ENCODE measurements at regions not wholly inside any gene's neighbourhood (a gene's known extent, or its start where the extent isn't known, plus 50 kb on each side); places are given as distances from the start of the nearest gene placed in this dataset.

DNA sequence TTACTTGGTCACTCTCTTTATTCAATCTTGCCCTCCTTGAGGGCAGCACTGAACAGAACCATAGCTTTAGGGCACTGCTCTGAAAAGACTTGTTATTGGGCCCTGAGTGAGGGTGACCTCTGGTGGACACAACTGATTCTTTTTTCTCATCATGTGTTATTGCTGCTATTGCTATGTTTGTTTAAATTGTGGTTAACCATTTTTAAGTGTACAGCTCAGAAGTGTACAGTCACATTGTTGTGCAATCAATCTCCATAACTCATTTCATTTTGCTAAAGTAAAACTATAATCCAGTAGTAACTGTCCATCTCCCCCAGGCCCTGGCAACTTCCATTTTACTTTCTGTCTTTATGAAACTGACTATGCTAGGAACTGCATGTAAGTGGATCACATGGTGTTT lies 351.1 kb upstream of the RIOK2 start:
- ChIA-PET CTCF (interaction anchor here (0.6 to 1.5 kb wide), 14 partner anchors 11 to 1237 kb away, joined by 3 to 19 read pairs (median 3); no protein-coding TSS in a partner anchor), POLR2A (no interaction called here)
- Mint-ChIP-seq H3K9me3 (ENCODE audit: insufficient read depth) (no peaks in the 10 kb centered on the region), H3K27ac (no peak overlapping the region), H3K4me3 (no peak overlapping the region), H3K27me3 (ENCODE audit: low read depth) (no peaks in the 10 kb centered on the region), H3K36me3 (ENCODE audit: low read depth) (no peaks in the 10 kb centered on the region), H3K4me1 (ENCODE audit: low read depth) (peaks cover 2% of the 10 kb centered on the region)
- DNase-seq, result peak; percentile 25
- ATAC-seq, result no peak

DNA sequence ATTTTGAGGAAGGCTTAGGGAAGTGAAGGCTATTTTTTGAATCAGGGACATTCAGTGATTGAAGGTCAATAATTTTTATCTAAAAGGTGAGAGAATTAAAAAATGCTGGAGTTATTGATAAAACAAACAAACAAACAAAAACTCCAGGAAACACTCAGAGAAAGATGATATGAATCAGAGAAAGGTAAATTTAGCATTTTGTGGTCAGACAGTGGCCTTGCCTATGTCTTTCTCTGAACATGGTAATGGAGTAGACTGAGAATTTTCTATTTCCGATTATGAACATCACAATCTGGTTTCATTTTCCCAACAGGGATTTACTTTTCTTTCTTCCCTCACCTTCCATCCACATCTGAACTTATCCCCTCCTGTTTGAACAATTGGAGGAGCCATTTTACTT lies 353.6 kb upstream of the RIOK2 start:
- Mint-ChIP-seq H3K4me1 (ENCODE audit: low read depth) (no peaks in the 10 kb centered on the region), H3K27me3 (ENCODE audit: low read depth) (no peaks in the 10 kb centered on the region), H3K4me3 (no peak overlapping the region), H3K9me3 (ENCODE audit: insufficient read depth) (no peaks in the 10 kb centered on the region), H3K27ac (no peak overlapping the region), H3K36me3 (ENCODE audit: low read depth) (no peaks in the 10 kb centered on the region)
- DNase-seq (no peak), ATAC-seq (no peak)
- ChIA-PET CTCF (no interaction called here), POLR2A (no interaction called here)

DNA sequence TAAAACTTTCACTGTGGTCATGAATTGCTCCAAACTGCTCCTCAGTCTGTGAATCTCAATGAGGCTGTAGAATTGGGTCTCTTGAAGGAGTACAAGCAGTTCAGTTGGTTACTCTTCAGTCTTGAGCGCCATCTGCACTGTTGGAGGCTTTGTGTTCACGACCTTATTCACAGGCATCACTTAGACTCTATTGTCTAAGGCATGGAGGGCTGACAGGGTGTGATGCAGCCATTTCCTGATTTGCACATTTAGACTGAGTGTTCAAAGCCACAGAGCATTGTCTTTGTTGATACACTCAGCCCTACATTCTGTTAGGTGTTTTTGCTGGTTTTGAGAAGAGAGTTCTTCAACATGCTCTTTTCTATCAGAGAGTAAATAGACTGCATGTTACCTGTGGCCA lies 355.9 kb upstream of the RIOK2 start:
- no peak for DNase-seq
- ATAC-seq, result no peak
- CTCF ChIA-PET, result no interaction called here
- H3K4me1 Mint-ChIP-seq (ENCODE audit: low read depth), result no peaks in the 10 kb centered on the region
- no peaks in the 10 kb centered on the region for H3K27me3 Mint-ChIP-seq (ENCODE audit: low read depth)
- POLR2A ChIA-PET, result no interaction called here
- H3K27ac Mint-ChIP-seq, result no peak overlapping the region
- H3K4me3 Mint-ChIP-seq, result no peak overlapping the region
- no peaks in the 10 kb centered on the region for H3K36me3 Mint-ChIP-seq (ENCODE audit: low read depth)
- no peaks in the 10 kb centered on the region for H3K9me3 Mint-ChIP-seq (ENCODE audit: insufficient read depth)

DNA sequence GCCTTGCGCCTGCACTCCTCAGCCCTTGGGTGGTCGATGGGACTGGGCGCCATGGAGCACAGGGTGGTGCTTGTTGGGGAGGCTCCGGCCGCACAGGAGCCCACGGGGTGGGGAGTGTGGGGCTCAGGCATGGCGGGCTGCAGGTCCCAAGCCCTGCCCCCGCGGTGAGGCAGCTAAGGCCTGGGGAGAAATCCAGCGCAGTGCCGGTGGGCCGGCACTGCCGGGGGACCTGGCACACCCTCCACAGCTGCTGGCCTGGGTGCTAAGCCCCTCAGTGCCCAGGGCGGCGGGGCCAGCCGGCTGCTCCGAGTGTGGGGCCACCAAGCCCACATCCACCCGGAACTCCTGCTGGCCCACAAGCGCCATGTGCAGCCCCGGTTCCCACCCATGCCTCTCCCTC lies 358.8 kb upstream of the RIOK2 start:
- Mint-ChIP-seq H3K27ac (no peak overlapping the region), H3K4me1 (ENCODE audit: low read depth) (no peaks in the 10 kb centered on the region), H3K36me3 (ENCODE audit: low read depth) (no peaks in the 10 kb centered on the region), H3K4me3 (no peak overlapping the region), H3K27me3 (ENCODE audit: low read depth) (no peaks in the 10 kb centered on the region), H3K9me3 (ENCODE audit: insufficient read depth) (no peaks in the 10 kb centered on the region)
- no peak for DNase-seq
- ChIA-PET CTCF (no interaction called here), POLR2A (no interaction called here)
- no peak for ATAC-seq

DNA sequence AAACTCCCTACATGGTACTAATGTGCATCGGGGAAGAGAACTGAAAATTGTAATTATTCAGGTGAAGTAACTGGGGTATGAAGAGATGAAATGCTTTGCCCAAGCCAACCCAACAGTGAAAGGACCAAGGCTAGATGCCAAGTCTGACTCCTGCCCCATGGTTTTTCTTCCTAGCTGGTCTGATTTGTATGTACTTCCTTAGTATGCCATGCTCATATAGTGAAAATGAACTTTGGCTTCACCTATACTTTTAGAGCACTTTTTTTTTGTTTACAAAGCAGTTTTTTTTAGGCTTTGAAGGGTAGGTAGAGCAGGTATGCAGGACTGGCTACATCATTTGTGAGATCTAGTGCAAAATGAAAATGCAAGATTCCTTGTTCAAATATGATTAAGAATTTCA lies 359.4 kb upstream of the RIOK2 start:
- DNase-seq (no peak), ATAC-seq (no peak)
- CTCF ChIA-PET, result no interaction called here
- Mint-ChIP-seq H3K9me3 (ENCODE audit: insufficient read depth) (no peaks in the 10 kb centered on the region), H3K4me3 (no peak overlapping the region), H3K27ac (no peak overlapping the region), H3K4me1 (ENCODE audit: low read depth) (peaks cover 3% of the 10 kb centered on the region), H3K36me3 (ENCODE audit: low read depth) (peaks cover 4% of the 10 kb centered on the region), H3K27me3 (ENCODE audit: low read depth) (no peaks in the 10 kb centered on the region)
- POLR2A ChIA-PET, result no interaction called here

DNA sequence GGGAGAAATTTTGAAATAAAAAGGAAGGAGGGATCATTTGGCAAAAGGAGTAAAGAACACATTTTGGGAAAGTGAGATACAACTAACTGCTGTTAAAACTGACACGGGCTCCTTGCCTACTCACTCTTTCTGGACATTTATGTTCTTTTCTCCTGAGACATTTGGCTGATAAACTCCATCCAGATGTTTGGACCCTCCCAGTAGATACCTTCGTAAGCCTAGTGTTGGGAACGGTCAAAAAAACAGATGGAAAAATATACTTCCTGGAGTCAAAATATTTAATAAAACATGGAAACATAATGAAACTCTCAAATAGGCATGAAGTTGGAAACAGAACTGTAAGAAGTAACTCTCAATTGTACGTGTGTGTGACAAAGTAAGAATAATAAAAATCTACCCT lies 360.1 kb upstream of the RIOK2 start:
- DNase-seq (no peak), ATAC-seq (no peak)
- Mint-ChIP-seq H3K36me3 (ENCODE audit: low read depth) (peaks cover 7% of the 10 kb centered on the region), H3K27me3 (ENCODE audit: low read depth) (no peaks in the 10 kb centered on the region), H3K4me3 (no peak overlapping the region), H3K27ac (no peak overlapping the region), H3K9me3 (ENCODE audit: insufficient read depth) (no peaks in the 10 kb centered on the region), H3K4me1 (ENCODE audit: low read depth) (peaks cover 9% of the 10 kb centered on the region)
- CTCF ChIA-PET, result no interaction called here
- POLR2A ChIA-PET, result no interaction called here

DNA sequence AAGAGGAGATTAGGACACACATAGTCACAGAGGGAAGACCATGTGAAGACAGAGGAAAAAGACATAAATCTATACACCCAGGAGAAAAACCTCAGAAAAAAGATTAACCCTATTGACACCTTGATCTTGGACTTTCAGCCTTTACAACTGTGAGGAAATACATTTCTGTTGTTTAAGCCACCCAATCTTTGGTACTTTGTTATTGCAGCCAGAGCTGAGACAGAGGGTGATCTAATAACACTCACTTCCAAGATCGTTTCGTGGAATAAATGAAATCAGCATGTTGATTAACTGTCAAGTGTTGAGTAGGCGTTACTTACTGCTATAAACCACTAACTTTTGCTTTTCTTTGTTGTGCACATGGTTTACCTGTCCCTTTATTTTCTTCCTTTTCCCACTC lies 361.2 kb upstream of the RIOK2 start:
- peaks cover 7% of the 10 kb centered on the region for H3K36me3 Mint-ChIP-seq (ENCODE audit: low read depth)
- H3K4me1 Mint-ChIP-seq (ENCODE audit: low read depth), result peaks cover 15% of the 10 kb centered on the region
- DNase-seq (no peak), ATAC-seq (no peak)
- no peak overlapping the region for H3K27ac Mint-ChIP-seq
- H3K4me3 Mint-ChIP-seq, result no peak overlapping the region
- ChIA-PET POLR2A (no interaction called here), CTCF (no interaction called here)
- no peaks in the 10 kb centered on the region for H3K9me3 Mint-ChIP-seq (ENCODE audit: insufficient read depth)
- H3K27me3 Mint-ChIP-seq (ENCODE audit: low read depth), result no peaks in the 10 kb centered on the region

DNA sequence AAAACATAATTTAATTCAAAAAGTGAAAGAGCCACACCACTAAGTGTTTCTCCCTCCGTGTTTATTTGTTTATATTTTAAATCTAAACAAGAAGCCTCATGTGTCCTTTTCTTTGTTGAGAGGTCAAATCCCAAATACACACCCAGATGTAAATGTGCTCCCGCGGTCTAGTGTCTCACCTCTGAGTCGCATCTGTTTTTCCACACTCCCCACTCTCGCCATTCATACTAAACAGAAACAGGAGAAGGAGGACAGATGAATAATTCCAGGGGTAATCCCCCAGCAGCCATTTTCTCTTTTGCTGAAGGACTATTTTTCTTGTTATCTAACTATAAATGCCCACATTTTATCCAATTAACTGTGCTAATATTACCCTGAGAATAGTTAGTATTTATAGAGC lies 361.6 kb upstream of the RIOK2 start:
- Mint-ChIP-seq H3K27me3 (ENCODE audit: low read depth) (no peaks in the 10 kb centered on the region), H3K9me3 (ENCODE audit: insufficient read depth) (no peaks in the 10 kb centered on the region), H3K4me3 (no peak overlapping the region), H3K27ac (no peak overlapping the region), H3K36me3 (ENCODE audit: low read depth) (peaks cover 7% of the 10 kb centered on the region), H3K4me1 (ENCODE audit: low read depth) (peaks cover 15% of the 10 kb centered on the region)
- ChIA-PET CTCF (interaction anchor here (1.6 kb wide), 1 partner anchor 11 kb away, joined by 7 read pairs; no protein-coding TSS in a partner anchor), POLR2A (no interaction called here)
- no peak for DNase-seq
- ATAC-seq, result no peak

DNA sequence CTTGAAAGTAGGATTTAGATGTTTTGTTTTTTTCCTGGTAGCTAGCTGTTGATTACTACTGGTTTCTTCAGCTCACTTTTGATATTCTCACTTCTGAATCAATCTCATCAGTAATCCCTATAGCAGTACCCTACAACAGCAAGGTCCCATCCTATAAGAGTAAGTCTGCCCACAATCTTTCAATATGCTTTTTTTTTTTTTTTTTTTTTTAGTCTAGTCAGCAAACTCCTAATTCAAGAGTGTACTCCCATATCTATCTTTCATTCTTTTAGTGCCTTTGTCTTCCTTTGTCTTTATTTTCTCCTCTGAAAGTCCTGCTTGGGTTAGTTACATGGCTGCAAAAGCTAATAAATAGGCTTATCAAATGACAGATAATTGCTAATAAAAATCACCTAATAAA lies 362.4 kb upstream of the RIOK2 start:
- Mint-ChIP-seq H3K36me3 (ENCODE audit: low read depth) (peaks cover 7% of the 10 kb centered on the region), H3K9me3 (ENCODE audit: insufficient read depth) (no peaks in the 10 kb centered on the region), H3K4me1 (ENCODE audit: low read depth) (peaks cover 17% of the 10 kb centered on the region), H3K4me3 (no peak overlapping the region), H3K27me3 (ENCODE audit: low read depth) (no peaks in the 10 kb centered on the region), H3K27ac (no peak overlapping the region)
- DNase-seq (no peak), ATAC-seq (no peak)
- ChIA-PET CTCF (interaction anchor here (1.6 kb wide), 1 partner anchor 12 kb away, joined by 7 read pairs; no protein-coding TSS in a partner anchor), POLR2A (no interaction called here)

DNA sequence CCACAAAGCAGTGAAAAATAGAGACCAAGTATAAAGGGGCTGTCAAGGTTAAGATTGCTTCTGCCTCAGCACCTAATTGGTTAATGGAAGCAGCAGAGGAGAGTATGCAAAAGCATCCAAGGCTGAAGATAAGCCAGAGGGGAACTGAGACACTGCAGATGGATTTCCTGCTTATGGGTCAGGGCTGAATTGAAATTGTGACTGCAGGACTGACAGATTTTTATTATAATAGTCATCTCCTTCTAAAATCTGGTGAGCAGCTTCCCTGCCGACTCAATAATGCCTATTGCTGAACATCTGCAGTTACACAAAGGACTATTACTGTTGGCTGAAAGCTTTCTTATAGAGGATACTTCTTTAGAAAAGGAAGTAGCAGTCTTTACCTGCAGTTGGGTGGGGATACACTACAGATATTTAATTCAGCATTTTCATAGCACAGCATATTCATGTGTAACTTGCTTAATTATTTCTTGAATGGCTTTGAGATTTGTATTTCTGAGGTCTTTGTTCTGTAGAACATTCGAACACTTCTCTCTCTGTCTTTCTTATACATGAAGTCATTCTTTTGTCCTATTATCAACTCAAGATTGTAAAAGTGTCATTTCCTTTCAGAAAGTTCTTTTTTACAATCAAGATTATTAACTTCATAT lies 363.0 kb upstream of the RIOK2 start:
- DNase-seq (no peak), ATAC-seq (no peak)
- ChIA-PET CTCF (interaction anchor here (1.6 kb wide), 1 partner anchor 12 kb away, joined by 7 read pairs; no protein-coding TSS in a partner anchor), POLR2A (no interaction called here)
- H3K27me3 Mint-ChIP-seq (ENCODE audit: low read depth), result no peaks in the 10 kb centered on the region
- no peaks in the 10 kb centered on the region for H3K9me3 Mint-ChIP-seq (ENCODE audit: insufficient read depth)
- H3K4me1 Mint-ChIP-seq (ENCODE audit: low read depth), result peaks cover 19% of the 10 kb centered on the region
- no peak overlapping the region for H3K27ac Mint-ChIP-seq
- H3K36me3 Mint-ChIP-seq (ENCODE audit: low read depth), result peaks cover 7% of the 10 kb centered on the region
- no peak overlapping the region for H3K4me3 Mint-ChIP-seq

DNA sequence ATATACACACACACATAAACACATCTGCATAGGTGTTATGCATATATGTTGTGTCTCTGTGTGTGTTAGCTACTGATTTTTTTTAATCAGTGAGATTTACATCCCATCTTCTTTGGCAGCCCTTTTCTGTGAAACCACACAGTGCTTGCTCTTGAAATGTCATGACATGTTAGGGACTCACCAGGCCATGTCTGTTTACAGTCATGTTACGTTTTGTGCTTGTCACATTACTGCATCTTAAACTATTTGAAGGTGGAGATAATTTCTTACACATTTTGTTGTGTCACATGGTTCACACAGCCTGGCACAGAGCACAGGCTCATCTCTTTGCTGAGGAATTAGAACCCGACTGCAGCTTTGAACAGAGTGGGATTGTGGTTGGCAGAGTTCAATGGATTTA lies 364.4 kb upstream of the RIOK2 start:
- DNase-seq (no peak), ATAC-seq (no peak)
- no peaks in the 10 kb centered on the region for H3K27me3 Mint-ChIP-seq (ENCODE audit: low read depth)
- no peak overlapping the region for H3K27ac Mint-ChIP-seq
- no peaks in the 10 kb centered on the region for H3K9me3 Mint-ChIP-seq (ENCODE audit: insufficient read depth)
- CTCF ChIA-PET, result no interaction called here
- H3K4me1 Mint-ChIP-seq (ENCODE audit: low read depth), result peaks cover 19% of the 10 kb centered on the region
- H3K36me3 Mint-ChIP-seq (ENCODE audit: low read depth), result peaks cover 7% of the 10 kb centered on the region
- POLR2A ChIA-PET, result no interaction called here
- H3K4me3 Mint-ChIP-seq, result no peak overlapping the region

DNA sequence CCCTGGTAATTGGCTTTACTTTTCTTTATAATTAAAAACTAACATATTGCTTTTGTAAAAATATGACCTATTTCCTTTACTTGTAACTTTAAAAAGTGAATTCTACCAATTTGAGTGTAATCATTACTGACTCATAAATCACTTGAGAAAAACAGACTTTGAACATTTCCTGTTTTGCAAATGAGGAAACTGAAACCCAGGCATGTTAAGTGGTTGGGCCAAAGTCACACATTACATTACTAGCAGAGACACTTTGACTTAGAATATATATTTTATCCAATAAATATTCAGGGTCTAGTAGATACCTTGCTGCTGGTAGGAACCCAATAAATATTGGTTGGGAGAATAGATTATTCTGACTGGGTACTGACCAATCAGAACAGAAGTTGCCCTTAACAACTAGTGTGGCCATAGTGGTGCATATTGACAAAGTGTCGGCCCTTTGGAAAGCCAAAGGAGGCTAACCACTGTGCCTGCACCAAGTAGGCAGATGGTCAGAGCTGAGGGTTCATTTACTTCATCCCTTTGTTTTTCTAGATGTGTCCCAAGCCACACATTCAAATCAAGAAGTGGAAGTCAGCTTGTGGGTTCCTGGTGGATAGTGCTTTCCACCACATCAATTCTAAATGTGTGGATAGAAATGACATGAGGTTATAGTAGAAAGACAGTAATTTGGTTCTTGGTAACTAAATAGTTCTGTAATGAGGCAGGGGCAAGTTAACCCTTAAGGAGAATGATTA lies 365.1 kb upstream of the RIOK2 start:
- CTCF ChIA-PET, result interaction anchor here (1.0 kb wide), 1 partner anchor 14 kb away, joined by 5 read pairs; no protein-coding TSS in a partner anchor
- ATAC-seq (no peak), DNase-seq (no peak)
- Mint-ChIP-seq H3K4me1 (ENCODE audit: low read depth) (peaks cover 19% of the 10 kb centered on the region), H3K9me3 (ENCODE audit: insufficient read depth) (no peaks in the 10 kb centered on the region), H3K36me3 (ENCODE audit: low read depth) (peaks cover 7% of the 10 kb centered on the region), H3K27me3 (ENCODE audit: low read depth) (no peaks in the 10 kb centered on the region), H3K4me3 (no peak overlapping the region), H3K27ac (peak overlapping the region; percentile 7)
- POLR2A ChIA-PET, result no interaction called here
